NCI-H446 treated with DMSO at 0.1 percent for 48 hours (cell line): ENCODE measurements at regions not wholly inside any gene's neighbourhood (a gene's known extent, or its start where the extent isn't known, plus 50 kb on each side); places are given as distances from the start of the nearest gene placed in this dataset.

Experiments
- DNase-seq: peaks from one replicate; lab custom pipeline; 2025; lab: John Stamatoyannopoulos, UW

- no peak for DNase-seq
Measured at GRCh38 chr2:101556033-101556459, 81.1 kb upstream of the RFX8 start.

GRCh38 chr2:101551336-101551888, 76.5 kb upstream of the RFX8 start:
- no peak for DNase-seq

GRCh38 chr2:101550555-101550954, 75.6 kb upstream of the RFX8 start:
- DNase-seq, result no peak

GRCh38 chr2:101549371-101549770, 74.5 kb upstream of the RFX8 start:
- DNase-seq, result no peak

GRCh38 chr2:101546376-101547058, 71.6 kb upstream of the RFX8 start:
- DNase-seq, result no peak

GRCh38 chr2:101545950-101546349, 71.0 kb upstream of the RFX8 start:
- DNase-seq, result no peak

- no peak for DNase-seq
Measured at GRCh38 chr2:101540518-101540917, 65.6 kb upstream of the RFX8 start.

GRCh38 chr2:101538076-101538475, 63.2 kb upstream of the RFX8 start:
- no peak for DNase-seq

- no peak for DNase-seq
Measured at GRCh38 chr2:101534149-101534611, 59.3 kb upstream of the RFX8 start.

- DNase-seq, result no peak
Measured at GRCh38 chr2:101533561-101534148, 58.7 kb upstream of the RFX8 start.

GRCh38 chr2:101528501-101528900, 53.6 kb upstream of the RFX8 start:
- DNase-seq, result no peak

- no peak for DNase-seq
Measured at GRCh38 chr2:101524806-101525430, 50.0 kb upstream of the RFX8 start.
